ENCODE measurements at regions not wholly inside any gene's neighbourhood (a gene's known extent, or its start where the extent isn't known, plus 50 kb on each side); places are given as distances from the start of the nearest gene placed in this dataset.

DNA sequence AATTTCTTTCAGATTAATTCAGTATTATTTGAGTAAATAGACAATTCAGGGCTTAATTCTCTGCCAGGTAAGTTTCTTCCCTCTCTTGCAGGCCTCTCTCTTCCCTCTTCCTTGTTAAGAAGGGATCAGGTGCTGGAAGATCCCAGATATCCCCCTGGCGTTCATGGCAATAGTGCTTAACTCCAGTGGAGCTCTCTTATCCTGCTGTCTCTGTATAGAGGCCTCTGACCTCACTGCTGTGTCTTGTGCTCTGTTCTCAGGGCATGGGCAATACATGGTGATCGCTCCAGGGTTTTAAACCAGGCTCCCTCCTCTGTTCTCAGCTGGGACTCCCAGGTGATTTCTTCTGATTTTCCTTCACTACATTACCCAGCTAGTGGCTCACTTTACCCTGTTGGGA, 226.8 kb downstream of the MC4R start:
- intact Hi-C loops (cut with DNase I), result no loop called here
- Histone ChIP-seq H3K27ac (replicated peaks in 1 of 4) (no peak overlapping the region), H3K4me1 (peaks cover 0 to 14% (median 11%) of the 10 kb centered on the region in 4 donors), H3K27me3 (no peaks in the 10 kb centered on the region), H3K4me3 (no peak overlapping the region), H3K9me3 (no peaks in the 10 kb centered on the region), H3K36me3 (no peaks in the 10 kb centered on the region)
- 92% methylated on average over 2 of the region's 2 CpGs for whole genome bisulfite sequencing
- TF ChIP-seq EP300 (IDR thresholded peaks at IDR 0.05) (no peak), POLR2A (IDR thresholded peaks at IDR 0.05; ENCODE audit: low read depth) (no peak), POLR2AphosphoS5 (IDR thresholded peaks at IDR 0.05) (no peak)
- TF ChIP-seq, protein P1, sequence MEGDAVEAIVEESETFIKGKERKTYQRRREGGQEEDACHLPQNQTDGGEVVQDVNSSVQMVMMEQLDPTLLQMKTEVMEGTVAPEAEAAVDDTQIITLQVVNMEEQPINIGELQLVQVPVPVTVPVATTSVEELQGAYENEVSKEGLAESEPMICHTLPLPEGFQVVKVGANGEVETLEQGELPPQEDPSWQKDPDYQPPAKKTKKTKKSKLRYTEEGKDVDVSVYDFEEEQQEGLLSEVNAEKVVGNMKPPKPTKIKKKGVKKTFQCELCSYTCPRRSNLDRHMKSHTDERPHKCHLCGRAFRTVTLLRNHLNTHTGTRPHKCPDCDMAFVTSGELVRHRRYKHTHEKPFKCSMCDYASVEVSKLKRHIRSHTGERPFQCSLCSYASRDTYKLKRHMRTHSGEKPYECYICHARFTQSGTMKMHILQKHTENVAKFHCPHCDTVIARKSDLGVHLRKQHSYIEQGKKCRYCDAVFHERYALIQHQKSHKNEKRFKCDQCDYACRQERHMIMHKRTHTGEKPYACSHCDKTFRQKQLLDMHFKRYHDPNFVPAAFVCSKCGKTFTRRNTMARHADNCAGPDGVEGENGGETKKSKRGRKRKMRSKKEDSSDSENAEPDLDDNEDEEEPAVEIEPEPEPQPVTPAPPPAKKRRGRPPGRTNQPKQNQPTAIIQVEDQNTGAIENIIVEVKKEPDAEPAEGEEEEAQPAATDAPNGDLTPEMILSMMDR (IDR thresholded peaks at IDR 0.05), result no peak
- no peak for DNase-seq (ENCODE audit: extremely low spot score)

DNA sequence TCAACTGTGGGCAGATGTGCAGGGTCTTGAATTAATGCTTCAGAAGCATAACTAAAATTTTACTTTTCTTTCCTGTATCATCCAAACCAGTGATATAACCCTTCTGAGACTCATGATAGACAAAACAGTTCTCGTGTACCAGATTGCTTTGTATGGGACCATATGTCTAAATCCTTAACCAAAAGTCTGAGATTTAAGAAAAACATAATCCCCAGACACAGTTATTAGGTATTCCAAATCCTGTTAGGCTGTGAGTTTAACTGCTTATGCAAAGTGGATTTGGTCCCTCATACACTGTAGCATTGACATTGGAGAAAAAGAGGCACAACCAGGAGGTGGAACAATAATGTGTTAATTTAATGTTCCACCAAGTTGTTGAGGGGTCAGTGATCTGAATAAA, 235.0 kb downstream of the PMAIP1 start:
- H3K27me3 ChIP-seq, result no peaks in the 10 kb centered on the region
- H3K9me3 ChIP-seq, result no peaks in the 10 kb centered on the region
- intact Hi-C loops (cut with DNase I), result no loop called here
- WGBS, result 95% methylated on average over 1 of the region's 1 CpG
- H3K27ac ChIP-seq (replicated peaks in 1 of 4), result no peak overlapping the region
- no peaks in the 10 kb centered on the region for H3K36me3 ChIP-seq
- TF ChIP-seq, protein P1 (IDR thresholded peaks at IDR 0.05), result no peak
- no peak for TF ChIP-seq POLR2A (IDR thresholded peaks at IDR 0.05; ENCODE audit: low read depth)
- TF ChIP-seq EP300 (IDR thresholded peaks at IDR 0.05), result no peak
- no peak for TF ChIP-seq POLR2AphosphoS5 (IDR thresholded peaks at IDR 0.05)
- DNase-seq (ENCODE audit: extremely low spot score), result no peak
- H3K4me3 ChIP-seq, result no peak overlapping the region
- H3K4me1 ChIP-seq, result no peaks in the 10 kb centered on the region

DNA sequence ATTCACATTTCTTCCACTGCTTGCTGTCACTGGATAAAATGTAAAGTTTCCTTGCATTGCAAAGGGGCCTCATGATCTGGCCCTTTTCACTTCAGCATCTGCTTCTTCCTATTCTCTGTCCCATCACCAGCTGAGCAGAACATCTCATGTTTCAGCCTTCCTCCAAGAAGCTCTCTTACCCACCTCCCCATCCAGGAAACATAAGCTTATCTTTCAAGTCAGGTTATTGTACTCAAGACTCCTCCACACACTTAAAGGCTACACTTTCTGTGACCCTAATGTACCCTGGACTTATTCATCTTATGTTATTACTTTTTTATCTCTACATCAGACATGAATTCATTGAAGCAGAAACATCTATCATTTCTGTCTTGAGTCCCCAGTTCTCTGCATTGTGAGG, 230.5 kb downstream of the PMAIP1 start:
- intact Hi-C loops (cut with DNase I), result no loop called here
- Histone ChIP-seq H3K27ac (replicated peaks in 1 of 4) (no peak overlapping the region), H3K27me3 (no peaks in the 10 kb centered on the region), H3K4me3 (no peak overlapping the region), H3K36me3 (no peaks in the 10 kb centered on the region), H3K4me1 (no peaks in the 10 kb centered on the region), H3K9me3 (no peaks in the 10 kb centered on the region)
- TF ChIP-seq POLR2A (IDR thresholded peaks at IDR 0.05; ENCODE audit: low read depth) (no peak), EP300 (IDR thresholded peaks at IDR 0.05) (no peak), POLR2AphosphoS5 (IDR thresholded peaks at IDR 0.05) (no peak)
- TF ChIP-seq, protein P1 (IDR thresholded peaks at IDR 0.05), result no peak
- no peak for DNase-seq (ENCODE audit: extremely low spot score)

DNA sequence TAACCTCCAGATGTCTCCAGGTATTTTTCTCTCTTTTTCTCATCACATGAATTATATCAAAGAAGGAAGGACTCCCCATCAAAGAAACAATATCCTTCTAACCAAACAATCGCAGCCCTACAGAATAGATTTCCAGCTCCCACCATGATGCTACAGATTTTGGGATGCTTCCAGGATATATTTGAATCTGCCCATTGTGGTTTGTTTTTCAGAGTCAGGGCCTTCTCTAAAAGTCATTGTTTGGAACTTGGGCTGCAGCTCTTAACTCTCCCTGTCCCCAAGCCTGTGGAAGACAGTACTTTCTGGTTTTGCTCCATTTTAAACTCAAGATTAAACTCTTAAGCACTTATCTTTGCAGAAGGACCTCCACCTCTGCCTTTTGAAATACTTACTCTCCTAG, 223.2 kb downstream of the PMAIP1 start:
- H3K4me1 ChIP-seq, result no peaks in the 10 kb centered on the region
- DNase-seq (ENCODE audit: extremely low spot score), result no peak
- H3K36me3 ChIP-seq, result no peaks in the 10 kb centered on the region
- no peak overlapping the region for H3K4me3 ChIP-seq
- WGBS, result 90% methylated on average over 1 of the region's 1 CpG
- TF ChIP-seq POLR2AphosphoS5 (IDR thresholded peaks at IDR 0.05) (no peak), POLR2A (IDR thresholded peaks at IDR 0.05; ENCODE audit: low read depth) (no peak), EP300 (IDR thresholded peaks at IDR 0.05) (no peak)
- TF ChIP-seq, protein P1 (IDR thresholded peaks at IDR 0.05), result no peak
- intact Hi-C loops (cut with DNase I), result no loop called here
- H3K27me3 ChIP-seq, result no peaks in the 10 kb centered on the region
- no peak overlapping the region for H3K27ac ChIP-seq (replicated peaks in 1 of 4)
- H3K9me3 ChIP-seq, result no peaks in the 10 kb centered on the region

DNA sequence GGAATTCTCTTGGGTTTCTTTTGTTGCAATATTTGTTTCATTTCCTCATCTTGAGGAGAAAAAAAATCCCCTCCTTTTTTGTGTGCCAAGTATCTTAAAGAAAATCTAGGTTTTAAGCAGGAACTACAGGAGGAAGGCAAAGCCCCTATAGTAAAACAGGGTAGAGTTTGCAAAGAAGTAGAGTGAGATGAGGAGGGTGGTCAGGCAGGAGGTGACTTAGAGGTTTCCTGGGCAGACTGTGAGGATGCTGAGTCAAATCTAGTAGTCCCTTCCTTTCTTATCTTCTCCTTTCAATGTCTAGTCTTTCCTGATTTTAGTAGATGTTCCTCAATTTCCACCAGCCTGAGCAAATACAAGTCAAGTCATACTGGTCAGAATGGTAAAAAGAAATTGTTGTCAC, 222.5 kb downstream of the PMAIP1 start:
- Histone ChIP-seq H3K4me1 (no peaks in the 10 kb centered on the region), H3K9me3 (no peaks in the 10 kb centered on the region), H3K4me3 (no peak overlapping the region), H3K27ac (replicated peaks in 1 of 4) (no peak overlapping the region), H3K27me3 (no peaks in the 10 kb centered on the region), H3K36me3 (no peaks in the 10 kb centered on the region)
- intact Hi-C loops (cut with DNase I), result no loop called here
- no peak for TF ChIP-seq POLR2A (IDR thresholded peaks at IDR 0.05; ENCODE audit: low read depth)
- TF ChIP-seq, protein P1 (IDR thresholded peaks at IDR 0.05), result no peak
- TF ChIP-seq POLR2AphosphoS5 (IDR thresholded peaks at IDR 0.05), result no peak
- TF ChIP-seq EP300 (IDR thresholded peaks at IDR 0.05), result no peak
- no peak for DNase-seq (ENCODE audit: extremely low spot score)
